22Rv1 (cell line): ENCODE measurements at regions not wholly inside any gene's neighbourhood (a gene's known extent, or its start where the extent isn't known, plus 50 kb on each side); places are given as distances from the start of the nearest gene placed in this dataset.
A peak's percentile ranks its signal among the peaks of the same experiment; 100 is the strongest.

Experiments used
- H3K27ac ChIP-seq: fragments of 450-650 bp; 2 replicates; pipeline ENCODE4 v1.5.1; 2017
- ZFX ChIP-seq: fragments of 450-650 bp; IDR thresholded peaks from 2 replicates; pipeline ENCODE4 v1.6.1; 2017; ENCODE audit warnings: antibody characterized with exemption, borderline replicate concordance
- TF ChIP-seq, protein P1 (sequence below): fragments of 450-650 bp; IDR thresholded peaks from 2 replicates; pipeline ENCODE4 v1.5.1; 2017; ENCODE audit warnings: mild to moderate bottlenecking

DNA sequence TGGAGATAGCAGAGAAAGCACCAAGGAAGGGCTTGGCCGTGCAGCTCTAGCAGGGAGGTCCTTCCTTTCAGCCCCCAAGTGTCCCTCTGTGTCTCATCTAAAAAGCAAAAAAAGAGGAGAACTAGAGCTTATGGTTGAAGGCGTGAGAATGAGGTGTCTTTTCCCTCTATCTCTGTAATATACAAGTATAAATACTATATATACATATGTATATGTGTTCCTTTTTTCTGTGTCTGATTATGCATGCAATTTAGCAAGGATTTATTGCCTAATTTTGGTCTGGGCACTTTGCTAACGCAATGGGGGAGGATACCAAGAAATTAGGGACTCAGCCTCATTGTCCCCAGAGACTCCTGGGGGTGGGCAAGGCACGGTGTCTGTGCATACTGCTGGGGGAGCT, 90.2 kb upstream of the CCL2 start:
- TF ChIP-seq, protein P1, sequence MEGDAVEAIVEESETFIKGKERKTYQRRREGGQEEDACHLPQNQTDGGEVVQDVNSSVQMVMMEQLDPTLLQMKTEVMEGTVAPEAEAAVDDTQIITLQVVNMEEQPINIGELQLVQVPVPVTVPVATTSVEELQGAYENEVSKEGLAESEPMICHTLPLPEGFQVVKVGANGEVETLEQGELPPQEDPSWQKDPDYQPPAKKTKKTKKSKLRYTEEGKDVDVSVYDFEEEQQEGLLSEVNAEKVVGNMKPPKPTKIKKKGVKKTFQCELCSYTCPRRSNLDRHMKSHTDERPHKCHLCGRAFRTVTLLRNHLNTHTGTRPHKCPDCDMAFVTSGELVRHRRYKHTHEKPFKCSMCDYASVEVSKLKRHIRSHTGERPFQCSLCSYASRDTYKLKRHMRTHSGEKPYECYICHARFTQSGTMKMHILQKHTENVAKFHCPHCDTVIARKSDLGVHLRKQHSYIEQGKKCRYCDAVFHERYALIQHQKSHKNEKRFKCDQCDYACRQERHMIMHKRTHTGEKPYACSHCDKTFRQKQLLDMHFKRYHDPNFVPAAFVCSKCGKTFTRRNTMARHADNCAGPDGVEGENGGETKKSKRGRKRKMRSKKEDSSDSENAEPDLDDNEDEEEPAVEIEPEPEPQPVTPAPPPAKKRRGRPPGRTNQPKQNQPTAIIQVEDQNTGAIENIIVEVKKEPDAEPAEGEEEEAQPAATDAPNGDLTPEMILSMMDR: no peak
- TF ChIP-seq ZFX: no peak
- no peak overlapping the region for H3K27ac ChIP-seq

DNA sequence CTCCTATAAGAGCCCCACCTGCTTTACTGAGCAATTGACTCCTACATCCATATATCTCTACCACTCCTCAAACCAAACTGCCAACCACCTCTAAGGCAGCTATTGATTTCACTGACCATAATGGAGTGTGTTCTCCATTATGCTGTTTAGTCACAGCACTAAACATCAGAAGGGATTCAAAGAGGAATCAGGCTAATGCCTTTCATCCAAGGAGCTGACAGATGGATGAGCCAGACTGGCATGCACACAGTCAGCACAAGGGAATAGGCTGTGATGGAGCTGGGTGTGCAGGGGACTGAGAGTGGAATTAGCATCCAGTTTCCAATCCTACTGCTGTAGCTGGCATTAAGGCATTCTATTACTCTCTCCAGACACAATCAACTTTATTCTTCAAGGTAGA, 88.7 kb upstream of the CCL2 start:
- TF ChIP-seq, protein P1: no peak
- TF ChIP-seq ZFX: no peak
- H3K27ac ChIP-seq: no peak overlapping the region

DNA sequence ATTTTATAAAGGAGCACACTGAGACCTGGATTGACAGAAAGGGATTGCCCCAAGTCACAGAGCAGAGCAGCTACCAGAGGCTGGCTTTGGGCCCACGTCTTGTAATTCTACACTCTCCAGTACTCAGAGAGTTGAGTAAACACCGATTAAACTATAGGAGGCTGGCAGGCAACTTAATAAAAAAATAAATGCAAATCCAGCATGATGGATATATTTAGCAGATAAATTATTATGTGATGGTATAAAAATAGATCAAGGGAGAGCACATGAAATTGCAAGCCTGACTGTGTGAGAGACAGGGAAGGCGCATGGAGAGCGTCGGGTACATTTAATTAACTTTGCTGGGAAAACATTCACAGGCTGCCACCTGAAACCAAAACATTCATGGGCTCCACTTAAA, 87.7 kb upstream of the CCL2 start:
- no peak overlapping the region for H3K27ac ChIP-seq
- TF ChIP-seq, protein P1: no peak

DNA sequence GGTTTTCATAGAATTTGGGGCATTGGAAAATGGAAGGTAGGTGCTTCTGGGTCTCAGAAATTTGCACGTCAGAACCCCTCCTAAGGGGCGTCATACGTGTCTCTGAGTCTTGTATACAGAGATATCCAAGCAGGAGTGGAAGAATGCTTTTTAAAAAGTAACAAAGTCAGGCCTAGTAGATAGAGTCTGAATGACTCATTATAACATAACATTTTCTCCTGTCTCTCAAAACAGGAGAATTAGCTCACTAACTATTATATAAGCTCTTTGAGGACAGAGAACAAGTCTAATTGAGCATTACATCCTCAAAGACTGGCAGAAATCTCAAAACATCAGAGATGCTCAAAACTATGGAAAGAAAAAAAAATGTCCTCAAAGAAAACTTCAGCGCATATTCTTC, 86.1 kb upstream of the CCL2 start:
- H3K27ac ChIP-seq: no peak overlapping the region
- TF ChIP-seq, protein P1: no peak
- TF ChIP-seq ZFX: no peak

DNA sequence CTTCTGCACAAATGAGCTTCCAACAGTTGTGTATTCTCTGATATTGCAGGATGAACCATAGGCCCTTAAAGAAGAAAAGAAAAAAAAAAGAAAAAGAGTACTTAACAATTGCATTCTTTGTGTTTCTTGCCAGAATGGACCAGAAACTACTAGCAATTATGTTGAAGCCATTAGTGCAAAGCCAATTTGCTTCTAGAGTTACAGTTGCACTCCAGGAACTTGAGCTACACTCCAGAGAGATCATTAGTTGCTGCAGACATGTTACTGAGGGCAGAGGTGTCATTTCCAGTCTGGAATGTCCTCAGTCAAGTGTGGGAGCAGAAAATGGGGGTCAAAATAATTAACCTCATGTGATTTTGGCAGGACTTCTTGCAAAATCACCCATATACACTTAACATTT, 85.6 kb upstream of the CCL2 start:
- H3K27ac ChIP-seq: no peak overlapping the region
- no peak for TF ChIP-seq ZFX
- TF ChIP-seq, protein P1: no peak

DNA sequence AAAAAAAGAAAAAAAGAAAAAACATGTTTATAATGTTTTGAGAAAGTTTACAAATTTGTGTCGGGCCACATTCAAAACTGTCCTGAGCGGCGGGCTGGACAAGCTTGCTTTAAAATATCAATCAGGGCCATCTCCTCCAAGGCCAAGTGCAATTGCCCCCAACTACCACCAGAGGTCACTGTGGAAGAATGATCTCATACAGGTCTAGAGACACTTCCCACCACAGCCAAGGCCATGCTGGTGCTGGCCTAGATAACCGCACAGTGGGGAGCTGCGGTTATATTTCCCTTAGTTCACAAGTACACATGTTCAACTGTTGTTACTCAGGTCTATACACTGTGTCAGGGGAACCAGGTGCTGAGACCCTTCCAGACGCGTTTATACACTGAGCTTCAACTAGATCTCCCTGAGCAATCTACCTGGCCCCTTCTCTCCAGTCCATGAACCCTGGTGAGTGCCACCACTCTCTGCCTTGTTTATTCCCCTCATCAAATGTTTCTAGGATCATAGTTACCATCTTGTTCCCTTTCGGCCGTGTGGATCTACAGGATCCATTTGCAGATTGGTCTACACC, 83.8 kb upstream of the CCL2 start:
- TF ChIP-seq ZFX: no peak
- TF ChIP-seq, protein P1: peak; percentile 88
- no peak overlapping the region for H3K27ac ChIP-seq

DNA sequence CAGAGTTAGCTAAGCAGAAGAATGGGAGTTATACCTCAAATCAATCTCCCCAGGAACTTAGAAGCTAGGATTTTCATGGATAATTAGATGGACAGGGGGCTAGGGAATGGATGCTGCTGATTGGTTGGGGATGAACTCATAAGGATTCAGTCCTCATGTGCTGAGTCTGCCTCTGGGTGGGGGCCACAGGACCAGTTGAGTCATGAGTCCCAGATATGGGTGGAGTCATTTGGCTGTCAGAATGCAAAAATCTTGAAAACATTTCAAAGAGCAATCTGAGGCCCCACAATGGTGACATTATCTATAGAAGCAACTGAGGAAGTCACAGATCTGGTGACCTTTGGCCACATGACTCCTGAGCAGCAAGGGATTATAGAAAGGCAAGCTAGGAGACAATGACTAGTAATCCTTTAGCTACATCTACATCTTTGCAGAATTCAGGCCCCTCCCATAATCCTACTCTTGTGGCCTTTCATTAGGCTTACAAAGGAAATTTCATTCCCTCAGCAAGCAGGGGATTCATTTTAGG, 82.6 kb upstream of the CCL2 start:
- no peak overlapping the region for H3K27ac ChIP-seq

More for the DNA sequence above, 82.6 kb upstream of the CCL2 start:
- TF ChIP-seq, protein P1: no peak
- no peak for TF ChIP-seq ZFX
